ENCODE measurements at regions not wholly inside any gene's neighbourhood (a gene's known extent, or its start where the extent isn't known, plus 50 kb on each side); places are given as distances from the start of the nearest gene placed in this dataset.

GRCh38 chr7:156089222-156089621, 277.0 kb upstream of the SHH start:
- intact Hi-C loops (cut with DNase I) = no loop called here
- no peak for DNase-seq

- intact Hi-C loops (cut with DNase I) = no loop called here
- DNase-seq = no peak
These were observed 275.9 kb upstream of the SHH start for GRCh38 chr7:156088115-156088514.

- intact Hi-C loops (cut with DNase I) = no loop called here
- DNase-seq = peak in 1 of 42 donors; percentile 43
These were observed 270.1 kb upstream of the SHH start for GRCh38 chr7:156082048-156083040.

GRCh38 chr7:156080596-156080995, 268.3 kb upstream of the SHH start:
- peak in 3 of 42 donors; percentile 3 to 10 (median 9) for DNase-seq
- intact Hi-C loops (cut with DNase I) = no loop called here

GRCh38 chr7:156080046-156080445, 267.8 kb upstream of the SHH start:
- intact Hi-C loops (cut with DNase I) = no loop called here
- no peak for DNase-seq

GRCh38 chr7:156079156-156079555, 266.9 kb upstream of the SHH start:
- intact Hi-C loops (cut with DNase I) = no loop called here
- no peak for DNase-seq

- no peak for DNase-seq
- intact Hi-C loops (cut with DNase I) = no loop called here
These were observed 262.8 kb upstream of the SHH start for GRCh38 chr7:156074982-156075615.

- intact Hi-C loops (cut with DNase I) = no loop called here
- no peak for DNase-seq
These were observed 261.8 kb upstream of the SHH start for GRCh38 chr7:156074084-156074483.

- intact Hi-C loops (cut with DNase I) = no loop called here
- DNase-seq = no peak
These were observed 261.2 kb upstream of the SHH start for GRCh38 chr7:156073366-156074052.

- DNase-seq = no peak
- intact Hi-C loops (cut with DNase I) = no loop called here
These were observed 259.3 kb upstream of the SHH start for GRCh38 chr7:156071612-156072011.

- DNase-seq = no peak
These were observed 257.6 kb upstream of the SHH start for GRCh38 chr7:156069891-156070290.

GRCh38 chr7:156067156-156067555, 254.9 kb upstream of the SHH start:
- no peak for DNase-seq
- intact Hi-C loops (cut with DNase I) = no loop called here

More at GRCh38 chr7:156069891-156070290, 257.6 kb upstream of the SHH start:
- intact Hi-C loops (cut with DNase I) = no loop called here

- no peak for DNase-seq
- intact Hi-C loops (cut with DNase I) = no loop called here
These were observed 253.1 kb upstream of the SHH start for GRCh38 chr7:156065400-156065799.

GRCh38 chr7:156064971-156065386, 252.7 kb upstream of the SHH start:
- DNase-seq = no peak
- intact Hi-C loops (cut with DNase I) = no loop called here

- no peak for DNase-seq
- intact Hi-C loops (cut with DNase I) = no loop called here
These were observed 251.1 kb upstream of the SHH start for GRCh38 chr7:156063241-156063810.

GRCh38 chr7:156062286-156062685, 250.0 kb upstream of the SHH start:
- intact Hi-C loops (cut with DNase I) = no loop called here
- DNase-seq = no peak

GRCh38 chr7:156061689-156062255, 249.5 kb upstream of the SHH start:
- DNase-seq = no peak
- intact Hi-C loops (cut with DNase I) = no loop called here

- intact Hi-C loops (cut with DNase I) = no loop called here
- DNase-seq = no peak
These were observed 248.7 kb upstream of the SHH start for GRCh38 chr7:156060925-156061324.

- intact Hi-C loops (cut with DNase I) = no loop called here
- no peak for DNase-seq
These were observed 247.1 kb upstream of the SHH start for GRCh38 chr7:156059369-156059768.

All from head of caudate nucleus (tissue), 42 donors.